ENCODE measurements at regions not wholly inside any gene's neighbourhood (a gene's known extent, or its start where the extent isn't known, plus 50 kb on each side); places are given as distances from the start of the nearest gene placed in this dataset.

DNA sequence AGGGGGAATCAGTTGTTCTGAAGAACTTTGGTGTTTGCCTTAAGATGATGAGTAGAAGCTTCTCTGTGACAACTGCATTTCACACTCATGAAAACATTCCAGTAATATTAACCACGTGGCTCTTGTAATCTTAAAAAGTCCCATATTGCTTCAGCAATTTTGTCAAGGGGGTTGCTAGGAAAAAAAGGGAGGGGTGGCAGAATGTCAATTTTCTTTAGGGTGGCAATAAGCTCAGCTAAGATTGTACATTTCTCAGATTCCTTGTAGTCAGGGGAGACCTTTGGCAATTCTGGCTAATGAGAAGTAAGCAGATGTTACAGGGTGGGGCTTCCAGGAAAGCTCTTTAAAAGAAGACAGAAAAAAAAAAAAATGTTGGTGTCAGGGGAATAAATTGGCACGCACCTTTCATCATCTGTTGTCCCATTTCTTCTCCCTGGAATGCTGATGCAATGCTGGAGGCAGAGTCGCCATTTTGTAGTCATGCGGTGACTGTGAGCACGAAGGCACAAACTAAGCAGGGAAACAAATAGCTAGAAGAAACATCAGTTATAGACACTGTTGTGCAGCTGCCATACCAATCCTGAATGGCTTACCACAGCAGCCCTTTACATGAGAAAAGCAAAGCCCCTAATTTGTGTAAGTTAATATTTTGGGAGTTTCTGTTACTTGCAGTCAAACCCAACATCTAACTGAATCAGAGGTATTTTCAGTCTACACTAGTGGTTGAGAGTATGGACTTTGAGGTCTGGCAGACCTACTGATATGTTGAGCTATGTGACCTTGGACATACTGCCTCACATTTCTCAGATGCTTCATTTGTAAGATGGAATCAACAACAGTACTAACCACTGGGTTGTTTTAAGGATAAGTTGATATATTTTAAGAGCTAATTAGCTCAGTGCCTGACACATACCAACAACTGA lies 56.1 kb upstream of the MRPS6 start:
- Histone ChIP-seq H3K18ac (ENCODE audit: insufficient read length, low read depth, low read length) (no peak overlapping the region), H3K23ac (ENCODE audit: insufficient read length, low read depth, low read length) (no peak overlapping the region), H2AK5ac (ENCODE audit: insufficient read length, low read length) (no peak overlapping the region), H3K14ac (ENCODE audit: insufficient read depth, low read length) (no peak overlapping the region), H2AFZ (ENCODE audit: low read length) (no peak overlapping the region), H2BK20ac (ENCODE audit: low read depth, low read length, poor library complexity, severe bottlenecking) (no peak overlapping the region), H2BK5ac (ENCODE audit: insufficient read length, low read length) (no peak overlapping the region), H4K5ac (ENCODE audit: insufficient read length, low read depth, low read length) (no peak overlapping the region), H3K27ac (ENCODE audit: insufficient read length, low read depth, low read length) (no peak overlapping the region), H3T11ph (ENCODE audit: low read length) (no peak overlapping the region), H3K9me3 (ENCODE audit: control insufficient read depth, low read depth, low read length) (no peaks in the 10 kb centered on the region), H3K56ac (ENCODE audit: insufficient read length, low read depth, low read length) (no peak overlapping the region), H4K8ac (replicated peaks; ENCODE audit: insufficient read length, low read depth, low read length) (no peak overlapping the region), H2BK15ac (ENCODE audit: low read depth, low read length) (no peak overlapping the region), H3K4me2 (ENCODE audit: insufficient read depth, insufficient read length, low read length) (no peak overlapping the region), H3K79me2 (ENCODE audit: insufficient read depth, low read length) (no peaks in the 10 kb centered on the region), H3K23me2 (ENCODE audit: insufficient read length, low read depth, low read length, poor library complexity, severe bottlenecking) (no peaks in the 10 kb centered on the region), H3K9ac (ENCODE audit: extremely low read depth, insufficient read length, low read length) (no peak overlapping the region), H3K4me1 (ENCODE audit: insufficient read depth, low read length) (no peaks in the 10 kb centered on the region), H3K4ac (ENCODE audit: low read depth, low read length) (no peak overlapping the region), H2BK120ac (ENCODE audit: low read depth, low read length, poor library complexity, severe bottlenecking) (no peak overlapping the region), H4K91ac (ENCODE audit: insufficient read length, low read depth, low read length) (no peak overlapping the region), H4K20me1 (ENCODE audit: control insufficient read depth, insufficient read depth, insufficient read length) (no peaks in the 10 kb centered on the region), H2BK12ac (ENCODE audit: insufficient read length, low read depth, low read length) (no peak overlapping the region), H3K27me3 (ENCODE audit: insufficient read depth, low read length) (no peaks in the 10 kb centered on the region), H3K79me1 (ENCODE audit: insufficient read depth, low read depth, low read length, poor library complexity, severe bottlenecking) (no peaks in the 10 kb centered on the region)
- no CpG with 5 or more reads among the region's 5 CpGs for WGBS (ENCODE audit: extremely low coverage, insufficient read length, low lambda C conversion rate)
- Mint-ChIP-seq H3K9me3 (peaks cover 7 to 12% of the 10 kb centered on the region in 2 experiments; a peak in 3 of 5 replicates), H3K27me3 (ENCODE audit: low read depth) (peaks cover 2% of the 10 kb centered on the region; the same call in 1 of the 2 replicates), H3K36me3 (ENCODE audit: insufficient read depth in 1 of 3, low read depth in 3 of 3) (no peaks in the 10 kb centered on the region; a peak in 1 of 7 replicates), H3K4me1 (peaks cover 6 to 9% of the 10 kb centered on the region in 2 experiments), H3K27ac (no peak overlapping the region), H3K4me3 (no peak overlapping the region)
- TF ChIP-seq CTCF (conservative IDR thresholded peaks at IDR 0.05): no peak
- no peak for DNase-seq
